ENCODE measurements at regions not wholly inside any gene's neighbourhood (a gene's known extent, or its start where the extent isn't known, plus 50 kb on each side); places are given as distances from the start of the nearest gene placed in this dataset.

GRCh38 chr7:47719675-47720074 lies 137.8 kb upstream of the TNS3 start:
- DNase-seq (ENCODE audit: low spot score in 2 of 2, unreplicated experiment in 2 of 2) = no peak
- Mint-ChIP-seq H3K4me1 (peaks cover 79% of the 10 kb centered on the region), H3K36me3 (no peaks in the 10 kb centered on the region), H3K27me3 (ENCODE audit: low read depth) (no peaks in the 10 kb centered on the region), H3K4me3 (no peak overlapping the region), H3K9me3 (peaks cover 6% of the 10 kb centered on the region), H3K27ac (peak overlapping the region; percentile 95)
- no peak for TF ChIP-seq CTCF (IDR thresholded peaks at IDR 0.05; ENCODE audit: unreplicated experiment)

GRCh38 chr7:47715631-47716068 lies 133.7 kb upstream of the TNS3 start:
- no peaks in the 10 kb centered on the region for H3K36me3 Mint-ChIP-seq
- peak overlapping the region; percentile 88 for H3K27ac Mint-ChIP-seq
- no peak for DNase-seq (ENCODE audit: low spot score in 2 of 2, unreplicated experiment in 2 of 2)
- H3K9me3 Mint-ChIP-seq = peaks cover 6% of the 10 kb centered on the region
- TF ChIP-seq CTCF (IDR thresholded peaks at IDR 0.05; ENCODE audit: unreplicated experiment) = no peak
- H3K4me1 Mint-ChIP-seq = peaks cover 64% of the 10 kb centered on the region
- no peaks in the 10 kb centered on the region for H3K27me3 Mint-ChIP-seq (ENCODE audit: low read depth)
- H3K4me3 Mint-ChIP-seq = no peak overlapping the region

GRCh38 chr7:47714669-47715607 lies 133.0 kb upstream of the TNS3 start:
- H3K4me1 Mint-ChIP-seq = peaks cover 64% of the 10 kb centered on the region

GRCh38 chr7:47713595-47713994 lies 131.7 kb upstream of the TNS3 start:
- TF ChIP-seq CTCF (IDR thresholded peaks at IDR 0.05; ENCODE audit: unreplicated experiment) = no peak
- no peak for DNase-seq (ENCODE audit: low spot score in 2 of 2, unreplicated experiment in 2 of 2)
- Mint-ChIP-seq H3K9me3 (peaks cover 6% of the 10 kb centered on the region), H3K36me3 (no peaks in the 10 kb centered on the region), H3K4me3 (no peak overlapping the region), H3K4me1 (peaks cover 60% of the 10 kb centered on the region), H3K27ac (peak overlapping the region; percentile 66), H3K27me3 (ENCODE audit: low read depth) (no peaks in the 10 kb centered on the region)

More at GRCh38 chr7:47714669-47715607, 133.0 kb upstream of the TNS3 start:
- Mint-ChIP-seq H3K4me3 (no peak overlapping the region), H3K36me3 (no peaks in the 10 kb centered on the region), H3K27ac (peak overlapping the region; percentile 88), H3K9me3 (peaks cover 6% of the 10 kb centered on the region), H3K27me3 (ENCODE audit: low read depth) (no peaks in the 10 kb centered on the region)
- DNase-seq (ENCODE audit: low spot score in 2 of 2, unreplicated experiment in 2 of 2) = no peak
- TF ChIP-seq CTCF (IDR thresholded peaks at IDR 0.05; ENCODE audit: unreplicated experiment) = no peak

GRCh38 chr7:47712416-47712815 lies 130.5 kb upstream of the TNS3 start:
- Mint-ChIP-seq H3K4me3 (no peak overlapping the region), H3K36me3 (no peaks in the 10 kb centered on the region)
- no peak for DNase-seq (ENCODE audit: low spot score in 2 of 2, unreplicated experiment in 2 of 2)

More at GRCh38 chr7:47712416-47712815, 130.5 kb upstream of the TNS3 start:
- Mint-ChIP-seq H3K27ac (peak overlapping the region; percentile 69), H3K27me3 (ENCODE audit: low read depth) (no peaks in the 10 kb centered on the region), H3K4me1 (peaks cover 55% of the 10 kb centered on the region), H3K9me3 (peaks cover 4% of the 10 kb centered on the region)
- no peak for TF ChIP-seq CTCF (IDR thresholded peaks at IDR 0.05; ENCODE audit: unreplicated experiment)

Measured in mesothelial cell of epicardium (in vitro differentiated cells).